Vagina (tissue), 2 donors: ENCODE measurements at regions not wholly inside any gene's neighbourhood (a gene's known extent, or its start where the extent isn't known, plus 50 kb on each side); places are given as distances from the start of the nearest gene placed in this dataset.

Experiments used
- DNase-seq, 2 donors: peaks; one replicate each; pipeline ENCODE4 v3.0.0-alpha.2; 2017; ENCODE audit errors: extremely low spot score in 2 of 2
- H3K27ac ChIP-seq: fragments of 200-600 bp; sonication (generic); one replicate; pipeline ENCODE4 v1.5.1; 2019
- H3K27me3 ChIP-seq: fragments of 200-600 bp; sonication (generic); one replicate; pipeline ENCODE4 v1.5.1; 2019
- H3K36me3 ChIP-seq, 2 donors: fragments of 200-600 bp; sonication (generic); one replicate each; pipeline ENCODE4 v1.5.1; 2017 to 2019
- H3K4me1 ChIP-seq: fragments of 200-600 bp; sonication (generic); one replicate; pipeline ENCODE4 v1.5.1; 2019
- H3K4me3 ChIP-seq, 2 donors: fragments of 200-600 bp; sonication (generic); 1 replicate in 1 of 2; 2 replicates in 1 of 2; pipeline ENCODE4 v1.5.1; 2016 to 2019
- H3K9me3 ChIP-seq: fragments of 200-600 bp; sonication (generic); one replicate; pipeline ENCODE4 v1.5.1; 2019
- CTCF ChIP-seq, 3 experiments: fragments of 450-650 bp in 2 of 3; fragments of 200-600 bp in 1 of 3; sonication (generic) in 1 of 3; IDR thresholded peaks; one replicate each; pipeline ENCODE4 v1.5.1; 2017 to 2019; ENCODE audit warnings: antibody characterized with exemption in 3 of 3, mild to moderate bottlenecking in 2 of 3, moderate library complexity in 2 of 3
- POLR2A ChIP-seq, 2 donors: fragments of 450-650 bp; IDR thresholded peaks; one replicate each; pipeline ENCODE4 v1.6.1; 2017; ENCODE audit warnings: antibody characterized with exemption in 2 of 2, mild to moderate bottlenecking in 2 of 2, moderate library complexity in 2 of 2
- POLR2AphosphoS5 ChIP-seq, 2 donors: sonication (generic); formaldehyde crosslinking; IDR thresholded peaks; one replicate each; pipeline ENCODE4 v1.9.0; 2017; ENCODE audit warnings: antibody characterized with exemption in 2 of 2, mild to moderate bottlenecking in 2 of 2, low read depth in 1 of 2; ENCODE audit not compliant: insufficient read depth in 1 of 2
- intact Hi-C: fragments of 100-400 bp; cut with DNase I; formaldehyde crosslinking; loops from one replicate; pipeline ENCODE4 v1.15.1; 2023

GRCh38 chr14:31943217-31943799, 133.8 kb upstream of the ARHGAP5 start:
- no peaks in the 10 kb centered on the region for H3K36me3 ChIP-seq
- H3K27ac ChIP-seq: no peak overlapping the region
- peaks cover 13% of the 10 kb centered on the region for H3K4me1 ChIP-seq
- intact Hi-C loops: no loop called here
- no peaks in the 10 kb centered on the region for H3K27me3 ChIP-seq
- H3K4me3 ChIP-seq: no peak overlapping the region
- TF ChIP-seq POLR2AphosphoS5 (IDR thresholded peaks at IDR 0.05; ENCODE audit: insufficient read depth in 1 of 2, low read depth in 1 of 2) (no peak), CTCF (IDR thresholded peaks at IDR 0.05) (no peak), POLR2A (IDR thresholded peaks at IDR 0.05) (no peak)
- no peak for DNase-seq
- H3K9me3 ChIP-seq: no peaks in the 10 kb centered on the region

- Histone ChIP-seq H3K27ac (no peak overlapping the region), H3K27me3 (no peaks in the 10 kb centered on the region), H3K9me3 (no peaks in the 10 kb centered on the region), H3K4me1 (peaks cover 13% of the 10 kb centered on the region), H3K36me3 (no peaks in the 10 kb centered on the region), H3K4me3 (no peak overlapping the region)
- intact Hi-C loops: no loop called here
- no peak for DNase-seq
- TF ChIP-seq POLR2AphosphoS5 (IDR thresholded peaks at IDR 0.05; ENCODE audit: insufficient read depth in 1 of 2, low read depth in 1 of 2) (no peak), POLR2A (IDR thresholded peaks at IDR 0.05) (no peak), CTCF (IDR thresholded peaks at IDR 0.05) (no peak)
Measured at GRCh38 chr14:31943861-31944255, 133.2 kb upstream of the ARHGAP5 start.

- Histone ChIP-seq H3K27me3 (no peaks in the 10 kb centered on the region), H3K9me3 (no peaks in the 10 kb centered on the region), H3K27ac (no peak overlapping the region), H3K36me3 (no peaks in the 10 kb centered on the region), H3K4me3 (no peak overlapping the region), H3K4me1 (peaks cover 13% of the 10 kb centered on the region)
- intact Hi-C loops: no loop called here
- DNase-seq: no peak
- TF ChIP-seq POLR2A (IDR thresholded peaks at IDR 0.05): no peak
- TF ChIP-seq POLR2AphosphoS5 (IDR thresholded peaks at IDR 0.05; ENCODE audit: insufficient read depth in 1 of 2, low read depth in 1 of 2): no peak
- no peak for TF ChIP-seq CTCF (IDR thresholded peaks at IDR 0.05)
Measured at GRCh38 chr14:31944256-31945073, 132.6 kb upstream of the ARHGAP5 start.

GRCh38 chr14:31945074-31945613, 132.0 kb upstream of the ARHGAP5 start:
- intact Hi-C loops: no loop called here

More at GRCh38 chr14:31945074-31945613, 132.0 kb upstream of the ARHGAP5 start:
- no peaks in the 10 kb centered on the region for H3K9me3 ChIP-seq
- no peak for DNase-seq
- H3K36me3 ChIP-seq: no peaks in the 10 kb centered on the region
- no peaks in the 10 kb centered on the region for H3K27me3 ChIP-seq
- H3K4me1 ChIP-seq: peaks cover 16% of the 10 kb centered on the region
- no peak overlapping the region for H3K27ac ChIP-seq
- TF ChIP-seq POLR2A (IDR thresholded peaks at IDR 0.05) (no peak), CTCF (IDR thresholded peaks at IDR 0.05) (no peak), POLR2AphosphoS5 (IDR thresholded peaks at IDR 0.05; ENCODE audit: insufficient read depth in 1 of 2, low read depth in 1 of 2) (no peak)
- H3K4me3 ChIP-seq: no peak overlapping the region
